Left lung (tissue), 4 donors: ENCODE measurements at regions not wholly inside any gene's neighbourhood (a gene's known extent, or its start where the extent isn't known, plus 50 kb on each side); places are given as distances from the start of the nearest gene placed in this dataset.
A peak's percentile ranks its signal among the peaks of the same experiment; 100 is the strongest.

Experiments used
- ATAC-seq: fragments of 200-7000 bp; cut with Tn5 transposase; one replicate; pipeline ENCODE4 v1.9.1; 2020; ENCODE audit warnings: moderate library complexity
- DNase-seq, 4 donors: peaks; one replicate each; pipeline ENCODE4 v3.0.0-alpha.2; 2013 to 2020
- H3K27ac ChIP-seq, 2 donors: fragments of 200-600 bp; sonication (generic) in 1 of 2; one replicate each; pipeline versions ENCODE4 v1.5.0 to v1.8.0; 2020 to 2021
- H3K27me3 ChIP-seq, 2 donors: fragments of 200-600 bp; sonication (generic) in 1 of 2; one replicate each; pipeline versions ENCODE4 v1.5.0 to v1.8.0; 2020 to 2021
- H3K36me3 ChIP-seq, 2 donors: fragments of 200-600 bp; sonication (generic) in 1 of 2; one replicate each; pipeline versions ENCODE4 v1.5.0 to v1.8.0; 2020 to 2021
- H3K4me1 ChIP-seq, 2 donors: fragments of 200-600 bp; one replicate each; pipeline ENCODE4 v1.8.0; 2021
- H3K4me3 ChIP-seq, 2 donors: fragments of 200-600 bp; sonication (generic) in 1 of 2; one replicate each; pipeline versions ENCODE4 v1.5.0 to v1.8.0; 2020 to 2021; ENCODE audit warnings: mild to moderate bottlenecking in 1 of 2
- H3K9me3 ChIP-seq, 2 donors: fragments of 200-600 bp; sonication (generic) in 1 of 2; one replicate each; pipeline versions ENCODE4 v1.5.0 to v1.8.0; 2020 to 2021
- intact Hi-C, 2 donors: fragments of 100-400 bp; cut with DNase I; formaldehyde crosslinking; loops; one replicate each; pipeline versions ENCODE4 v1.11.2 to v1.14.2; 2022
- TF ChIP-seq, protein P1 (sequence below), 2 donors: fragments of 200-600 bp; sonication (generic) in 1 of 2; IDR thresholded peaks; one replicate each; pipeline versions ENCODE4 v1.5.0 to v1.8.0; 2021; ENCODE audit warnings: antibody characterized with exemption in 2 of 2
- donor health status: DM: no; HTN: yes; CAD: no.
- donor health status: DM: no; HTN: no; CAD: no.

- no peaks in the 10 kb centered on the region for H3K4me1 ChIP-seq
- no peak overlapping the region for H3K27ac ChIP-seq
- no peaks in the 10 kb centered on the region for H3K9me3 ChIP-seq
- ATAC-seq = no peak
- intact Hi-C loops = no loop called here
- TF ChIP-seq, protein P1, sequence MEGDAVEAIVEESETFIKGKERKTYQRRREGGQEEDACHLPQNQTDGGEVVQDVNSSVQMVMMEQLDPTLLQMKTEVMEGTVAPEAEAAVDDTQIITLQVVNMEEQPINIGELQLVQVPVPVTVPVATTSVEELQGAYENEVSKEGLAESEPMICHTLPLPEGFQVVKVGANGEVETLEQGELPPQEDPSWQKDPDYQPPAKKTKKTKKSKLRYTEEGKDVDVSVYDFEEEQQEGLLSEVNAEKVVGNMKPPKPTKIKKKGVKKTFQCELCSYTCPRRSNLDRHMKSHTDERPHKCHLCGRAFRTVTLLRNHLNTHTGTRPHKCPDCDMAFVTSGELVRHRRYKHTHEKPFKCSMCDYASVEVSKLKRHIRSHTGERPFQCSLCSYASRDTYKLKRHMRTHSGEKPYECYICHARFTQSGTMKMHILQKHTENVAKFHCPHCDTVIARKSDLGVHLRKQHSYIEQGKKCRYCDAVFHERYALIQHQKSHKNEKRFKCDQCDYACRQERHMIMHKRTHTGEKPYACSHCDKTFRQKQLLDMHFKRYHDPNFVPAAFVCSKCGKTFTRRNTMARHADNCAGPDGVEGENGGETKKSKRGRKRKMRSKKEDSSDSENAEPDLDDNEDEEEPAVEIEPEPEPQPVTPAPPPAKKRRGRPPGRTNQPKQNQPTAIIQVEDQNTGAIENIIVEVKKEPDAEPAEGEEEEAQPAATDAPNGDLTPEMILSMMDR (IDR thresholded peaks at IDR 0.05) = no peak
- peaks cover 0 to 71% of the 10 kb centered on the region in 2 donors for H3K27me3 ChIP-seq
- DNase-seq = no peak
- no peak overlapping the region for H3K4me3 ChIP-seq
- H3K36me3 ChIP-seq = no peaks in the 10 kb centered on the region
Measured at GRCh38 chr20:1786486-1786885, 108.7 kb upstream of the SIRPA start.

DNA sequence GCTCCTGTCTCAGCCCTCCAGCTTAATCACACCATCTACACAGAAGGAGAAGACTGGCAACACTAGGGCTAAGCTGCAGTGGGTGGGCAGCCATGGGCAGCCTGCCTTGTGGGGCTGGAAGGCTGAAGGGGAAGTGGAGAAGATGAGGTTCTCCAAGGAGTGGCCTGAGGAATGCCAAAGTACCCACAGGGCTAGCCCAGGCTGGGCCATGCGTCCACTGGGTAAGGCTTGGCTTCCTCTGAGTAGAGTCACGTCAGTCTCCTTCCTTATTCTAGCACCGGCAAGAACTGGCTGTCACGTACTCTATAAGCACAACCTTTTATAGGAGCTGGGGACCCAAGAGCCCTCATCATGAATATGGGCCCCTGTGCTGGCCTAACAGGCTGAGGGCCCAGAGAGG is 110.6 kb upstream of the SIRPA start:
- ATAC-seq (peak; percentile 37), DNase-seq (peak in 1 of 4 donors; percentile 49)
- no peaks in the 10 kb centered on the region for H3K9me3 ChIP-seq
- H3K36me3 ChIP-seq = no peaks in the 10 kb centered on the region
- H3K4me1 ChIP-seq = no peaks in the 10 kb centered on the region
- peaks cover 0 to 65% of the 10 kb centered on the region in 2 donors for H3K27me3 ChIP-seq
- intact Hi-C loops = no loop called here
- TF ChIP-seq, protein P1 (IDR thresholded peaks at IDR 0.05) = no peak
- no peak overlapping the region for H3K4me3 ChIP-seq
- H3K27ac ChIP-seq = no peak overlapping the region

DNA sequence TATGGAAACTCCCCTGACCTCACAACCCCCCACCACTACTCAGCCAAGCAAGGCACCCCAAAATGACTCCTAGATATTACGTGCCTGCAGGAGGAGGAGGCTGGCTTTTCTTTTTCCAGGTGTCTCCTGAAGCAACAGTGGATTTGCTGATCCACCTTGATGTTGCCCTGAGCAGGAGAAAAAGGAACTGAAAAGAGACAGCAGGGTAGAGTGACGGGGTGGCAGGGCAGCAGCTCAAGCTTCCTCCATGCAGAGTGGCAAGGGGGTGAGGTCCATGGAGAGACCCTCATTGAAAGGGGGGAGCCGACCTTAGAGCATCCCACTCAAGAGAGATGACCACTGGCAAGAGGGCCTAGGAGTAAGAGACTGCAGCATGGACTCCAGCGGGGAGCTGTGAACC is 112.0 kb upstream of the SIRPA start:
- TF ChIP-seq, protein P1 (IDR thresholded peaks at IDR 0.05) = no peak
- intact Hi-C loops = no loop called here
- Histone ChIP-seq H3K36me3 (no peaks in the 10 kb centered on the region), H3K9me3 (no peaks in the 10 kb centered on the region), H3K27ac (no peak overlapping the region), H3K4me1 (no peaks in the 10 kb centered on the region), H3K4me3 (no peak overlapping the region), H3K27me3 (peaks cover 0 to 54% of the 10 kb centered on the region in 2 donors)
- DNase-seq = no peak
- ATAC-seq = no peak

DNA sequence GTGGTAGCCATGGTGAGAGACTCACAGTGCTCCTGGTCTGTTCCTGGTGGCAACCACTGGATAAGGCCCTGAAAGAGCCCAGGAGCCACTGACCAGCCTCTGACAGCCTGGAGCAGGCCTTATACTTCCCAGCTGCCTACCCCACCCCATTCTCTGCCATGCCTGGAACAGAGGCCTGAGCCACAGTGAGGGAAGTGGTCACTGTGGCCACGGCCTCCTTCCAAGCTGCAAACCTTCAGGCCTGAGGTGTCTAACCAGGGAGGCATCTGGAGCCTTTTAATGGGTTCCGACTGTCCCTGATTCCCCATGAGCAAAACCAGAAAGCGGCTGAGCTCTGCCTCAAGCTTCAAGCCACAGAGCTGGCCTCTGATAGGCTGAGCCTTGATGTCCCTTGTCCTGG is 113.0 kb upstream of the SIRPA start:
- Histone ChIP-seq H3K27me3 (peaks cover 0 to 48% of the 10 kb centered on the region in 2 donors), H3K27ac (no peak overlapping the region), H3K36me3 (no peaks in the 10 kb centered on the region), H3K4me3 (no peak overlapping the region), H3K9me3 (no peaks in the 10 kb centered on the region), H3K4me1 (peaks cover 0 to 8% of the 10 kb centered on the region in 2 donors)
- no peak for ATAC-seq
- no peak for DNase-seq
- intact Hi-C loops = no loop called here
- TF ChIP-seq, protein P1 (IDR thresholded peaks at IDR 0.05) = no peak

- H3K4me3 ChIP-seq = no peak overlapping the region
- no peaks in the 10 kb centered on the region for H3K9me3 ChIP-seq
- intact Hi-C loops = no loop called here
- H3K4me1 ChIP-seq = peaks cover 4 to 17% of the 10 kb centered on the region in 2 donors
- TF ChIP-seq, protein P1 (IDR thresholded peaks at IDR 0.05) = no peak
- H3K27ac ChIP-seq = no peak overlapping the region
- no peaks in the 10 kb centered on the region for H3K36me3 ChIP-seq
- peaks cover 0 to 28% of the 10 kb centered on the region in 2 donors for H3K27me3 ChIP-seq
- no peak for ATAC-seq
- DNase-seq = no peak
Measured at GRCh38 chr20:1779567-1779966, 115.6 kb upstream of the SIRPA start.
